SK-N-SH treated with all-trans-retinoic acid at 6 μM for 48 hours (cell line): ENCODE measurements at regions not wholly inside any gene's neighbourhood (a gene's known extent, or its start where the extent isn't known, plus 50 kb on each side); places are given as distances from the start of the nearest gene placed in this dataset.

ENCODE experiments used
- ATAC-seq: fragments of 200-7000 bp; cut with Tn5 transposase; 3 replicates; pipeline ENCODE4 v1.9.1; 2020; ENCODE audit warnings: mild to moderate bottlenecking, moderate library complexity
- ARNTL ChIP-seq: fragments of 450-650 bp; formaldehyde crosslinking; IDR thresholded peaks from 2 replicates; pipeline ENCODE4 v1.5.0; 2020; ENCODE audit warnings: low read depth, mild to moderate bottlenecking, moderate library complexity, borderline replicate concordance
- BACH2 ChIP-seq: fragments of 250-450 bp; sonication (Bioruptor Pico); IDR thresholded peaks from 2 replicates; pipeline ENCODE4 v1.9.0; 2021; ENCODE audit warnings: mild to moderate bottlenecking, borderline replicate concordance
- ESRRG ChIP-seq: fragments of 250-450 bp; sonication (Bioruptor Pico); IDR thresholded peaks from 2 replicates; pipeline ENCODE4 v1.6.1; 2021; ENCODE audit warnings: mild to moderate bottlenecking
- GLIS3 ChIP-seq: fragments of 250-450 bp; sonication (Bioruptor Pico); IDR thresholded peaks from 2 replicates; pipeline ENCODE4 v1.5.0; 2020; ENCODE audit warnings: mild to moderate bottlenecking, moderate library complexity
- ISL1 ChIP-seq: fragments of 250-450 bp; sonication (Bioruptor Pico); IDR thresholded peaks from 2 replicates; pipeline ENCODE4 v2.1.2; 2022; ENCODE audit warnings: mild to moderate bottlenecking, moderate library complexity
- OSR1 ChIP-seq: fragments of 250-450 bp; sonication (Bioruptor Pico); IDR thresholded peaks from 2 replicates; pipeline ENCODE4 v1.8.0; 2022; ENCODE audit warnings: moderate library complexity, mild to moderate bottlenecking, inconsistent platforms
- PATZ1 ChIP-seq: fragments of 250-450 bp; sonication (Bioruptor Pico); IDR thresholded peaks from 2 replicates; pipeline ENCODE4 v1.8.0; 2020; ENCODE audit warnings: mild to moderate bottlenecking, moderate library complexity, borderline replicate concordance
- POU6F1 ChIP-seq: fragments of 250-450 bp; sonication (Bioruptor Pico); IDR thresholded peaks from 2 replicates; pipeline ENCODE4 v1.8.0; 2021; ENCODE audit warnings: low read depth, mild to moderate bottlenecking, moderate library complexity, borderline replicate concordance
- PPARA ChIP-seq: fragments of 250-450 bp; sonication (Bioruptor Pico); IDR thresholded peaks from 2 replicates; pipeline ENCODE4 v1.5.0; 2020; ENCODE audit warnings: mild to moderate bottlenecking, borderline replicate concordance
- RARB ChIP-seq: fragments of 250-450 bp; sonication (Bioruptor Pico); IDR thresholded peaks from 2 replicates; pipeline ENCODE4 v1.8.0; 2021; ENCODE audit warnings: mild to moderate bottlenecking, moderate library complexity
- SNAI2 ChIP-seq: fragments of 250-450 bp; sonication (Bioruptor Pico); IDR thresholded peaks from 2 replicates; pipeline ENCODE4 v1.5.0; 2020; ENCODE audit warnings: mild to moderate bottlenecking, moderate library complexity
- TCF4 ChIP-seq: fragments of 250-450 bp; sonication (Bioruptor Pico); IDR thresholded peaks from 2 replicates; pipeline ENCODE4 v1.8.0; 2021; ENCODE audit warnings: mild to moderate bottlenecking, moderate library complexity, borderline replicate concordance
- ZC3H10 ChIP-seq: fragments of 250-450 bp; sonication (Bioruptor Pico); IDR thresholded peaks from 2 replicates; pipeline ENCODE4 v1.5.1; 2021; ENCODE audit warnings: mild to moderate bottlenecking, moderate library complexity
- ZFP3 ChIP-seq: fragments of 250-450 bp; sonication (Bioruptor Pico); IDR thresholded peaks from 2 replicates; pipeline ENCODE4 v1.5.0; 2020; ENCODE audit warnings: mild to moderate bottlenecking, moderate library complexity
- ZFP30 ChIP-seq: fragments of 450-650 bp; formaldehyde crosslinking; IDR thresholded peaks from 2 replicates; pipeline ENCODE4 v1.5.0; 2022; ENCODE audit warnings: mild to moderate bottlenecking, moderate library complexity
- ZNF565 ChIP-seq: fragments of 450-650 bp; formaldehyde crosslinking; conservative IDR thresholded peaks from 2 replicates; pipeline ENCODE4 v1.5.0; 2020; ENCODE audit warnings: low read depth, mild to moderate bottlenecking, moderate library complexity
- ZNF70 ChIP-seq: fragments of 450-650 bp; formaldehyde crosslinking; IDR thresholded peaks from 2 replicates; pipeline ENCODE4 v1.5.0; 2020; ENCODE audit warnings: mild to moderate bottlenecking, moderate library complexity
- ZNF8 ChIP-seq: fragments of 450-650 bp; formaldehyde crosslinking; IDR thresholded peaks from 2 replicates; pipeline ENCODE4 v1.5.0; 2020; ENCODE audit warnings: mild to moderate bottlenecking, moderate library complexity
- TF ChIP-seq, protein P1 (sequence below): fragments of 250-450 bp; sonication (Bioruptor Pico); IDR thresholded peaks from 2 replicates; pipeline ENCODE4 v1.5.1; 2020; ENCODE audit warnings: low read depth, mild to moderate bottlenecking, moderate library complexity
- TF ChIP-seq, protein P2 (sequence below): fragments of 250-450 bp; sonication (Bioruptor Pico); IDR thresholded peaks from 2 replicates; pipeline ENCODE4 v1.5.0; 2020; ENCODE audit warnings: mild to moderate bottlenecking, moderate library complexity

GRCh38 chr12:42985506-42985905 lies 396.0 kb upstream of the PRICKLE1 start:
- no peak for TF ChIP-seq ZC3H10 (CRISPR knock-in tag)
- TF ChIP-seq ZNF8, result no peak
- TF ChIP-seq PATZ1, result no peak
- no peak for TF ChIP-seq BACH2
- TF ChIP-seq, protein P1, sequence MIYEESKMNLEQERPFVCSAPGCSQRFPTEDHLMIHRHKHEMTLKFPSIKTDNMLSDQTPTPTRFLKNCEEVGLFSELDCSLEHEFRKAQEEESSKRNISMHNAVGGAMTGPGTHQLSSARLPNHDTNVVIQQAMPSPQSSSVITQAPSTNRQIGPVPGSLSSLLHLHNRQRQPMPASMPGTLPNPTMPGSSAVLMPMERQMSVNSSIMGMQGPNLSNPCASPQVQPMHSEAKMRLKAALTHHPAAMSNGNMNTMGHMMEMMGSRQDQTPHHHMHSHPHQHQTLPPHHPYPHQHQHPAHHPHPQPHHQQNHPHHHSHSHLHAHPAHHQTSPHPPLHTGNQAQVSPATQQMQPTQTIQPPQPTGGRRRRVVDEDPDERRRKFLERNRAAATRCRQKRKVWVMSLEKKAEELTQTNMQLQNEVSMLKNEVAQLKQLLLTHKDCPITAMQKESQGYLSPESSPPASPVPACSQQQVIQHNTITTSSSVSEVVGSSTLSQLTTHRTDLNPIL (CRISPR knock-in tag), result no peak
- TF ChIP-seq ISL1 (CRISPR knock-in tag), result no peak
- no peak for TF ChIP-seq POU6F1
- no peak for TF ChIP-seq TCF4 (CRISPR knock-in tag)
- no peak for ATAC-seq

DNA sequence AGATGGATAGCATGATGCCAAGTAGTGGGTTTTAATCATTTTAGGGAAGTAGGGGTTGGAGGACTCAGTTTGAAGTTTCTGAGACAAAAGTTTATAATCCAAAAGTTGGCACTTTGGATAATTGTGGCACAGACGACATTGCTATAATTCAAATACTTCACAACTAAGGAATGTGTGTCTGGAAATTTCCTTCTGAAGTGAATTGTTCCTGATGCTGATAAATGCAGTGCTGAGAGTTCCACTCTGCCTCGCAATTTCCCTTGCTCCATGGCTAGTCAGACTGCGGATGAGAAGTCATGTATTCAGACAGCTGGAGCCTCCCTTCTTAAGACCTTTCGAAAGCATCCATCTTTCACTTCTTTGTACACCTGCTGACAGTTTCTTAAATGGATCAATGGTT lies 393.3 kb upstream of the PRICKLE1 start:
- no peak for ATAC-seq

GRCh38 chr12:42981379-42981778 lies 391.8 kb upstream of the PRICKLE1 start:
- TF ChIP-seq, protein P2, sequence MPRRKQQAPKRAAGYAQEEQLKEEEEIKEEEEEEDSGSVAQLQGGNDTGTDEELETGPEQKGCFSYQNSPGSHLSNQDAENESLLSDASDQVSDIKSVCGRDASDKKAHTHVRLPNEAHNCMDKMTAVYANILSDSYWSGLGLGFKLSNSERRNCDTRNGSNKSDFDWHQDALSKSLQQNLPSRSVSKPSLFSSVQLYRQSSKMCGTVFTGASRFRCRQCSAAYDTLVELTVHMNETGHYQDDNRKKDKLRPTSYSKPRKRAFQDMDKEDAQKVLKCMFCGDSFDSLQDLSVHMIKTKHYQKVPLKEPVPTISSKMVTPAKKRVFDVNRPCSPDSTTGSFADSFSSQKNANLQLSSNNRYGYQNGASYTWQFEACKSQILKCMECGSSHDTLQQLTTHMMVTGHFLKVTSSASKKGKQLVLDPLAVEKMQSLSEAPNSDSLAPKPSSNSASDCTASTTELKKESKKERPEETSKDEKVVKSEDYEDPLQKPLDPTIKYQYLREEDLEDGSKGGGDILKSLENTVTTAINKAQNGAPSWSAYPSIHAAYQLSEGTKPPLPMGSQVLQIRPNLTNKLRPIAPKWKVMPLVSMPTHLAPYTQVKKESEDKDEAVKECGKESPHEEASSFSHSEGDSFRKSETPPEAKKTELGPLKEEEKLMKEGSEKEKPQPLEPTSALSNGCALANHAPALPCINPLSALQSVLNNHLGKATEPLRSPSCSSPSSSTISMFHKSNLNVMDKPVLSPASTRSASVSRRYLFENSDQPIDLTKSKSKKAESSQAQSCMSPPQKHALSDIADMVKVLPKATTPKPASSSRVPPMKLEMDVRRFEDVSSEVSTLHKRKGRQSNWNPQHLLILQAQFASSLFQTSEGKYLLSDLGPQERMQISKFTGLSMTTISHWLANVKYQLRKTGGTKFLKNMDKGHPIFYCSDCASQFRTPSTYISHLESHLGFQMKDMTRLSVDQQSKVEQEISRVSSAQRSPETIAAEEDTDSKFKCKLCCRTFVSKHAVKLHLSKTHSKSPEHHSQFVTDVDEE (CRISPR knock-in tag), result no peak
- TF ChIP-seq ZNF70, result no peak
- no peak for TF ChIP-seq ZNF8
- TF ChIP-seq, all 23 proteins: peak for 0
- ATAC-seq, result no peak

More for the DNA sequence above, 393.3 kb upstream of the PRICKLE1 start:
- TF ChIP-seq ZFP3 (CRISPR knock-in tag) (no peak), GLIS3 (0 out of 2 replicates have a peak, but pooled peaks have one; percentile 19), SNAI2 (CRISPR knock-in tag) (no peak), ISL1 (CRISPR knock-in tag) (peak; percentile 76)
- TF ChIP-seq, protein P1 (CRISPR knock-in tag), result peak; percentile 52; the same call in 1 of the 2 replicates

DNA sequence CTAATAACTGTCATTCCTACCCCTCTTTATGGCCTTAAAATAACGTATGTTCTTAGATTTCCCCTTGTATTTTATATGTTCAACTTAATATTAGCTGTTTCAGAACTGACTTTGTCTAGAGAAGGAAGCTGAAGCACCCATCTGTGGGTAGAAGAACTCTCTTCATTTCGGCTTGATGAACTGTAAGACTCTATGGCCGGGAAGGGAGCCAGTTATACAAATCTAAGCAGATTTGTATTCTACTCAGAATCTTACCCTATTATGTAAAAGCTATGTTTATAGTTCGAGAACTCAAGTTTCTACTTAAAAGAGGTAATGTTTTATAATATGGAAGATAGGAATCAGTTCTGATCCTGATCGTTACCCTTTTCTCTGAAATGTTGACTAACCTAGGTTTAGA lies 390.9 kb upstream of the PRICKLE1 start:
- TF ChIP-seq ZFP30 (CRISPR knock-in tag) (no peak), PPARA (CRISPR knock-in tag) (no peak), RARB (CRISPR knock-in tag) (no peak), PATZ1 (no peak), BACH2 (no peak), TCF4 (CRISPR knock-in tag) (no peak), SNAI2 (CRISPR knock-in tag) (no peak), ZC3H10 (CRISPR knock-in tag) (no peak), POU6F1 (no peak), ZNF8 (no peak), ZFP3 (CRISPR knock-in tag) (no peak), OSR1 (no peak), ZNF565 (no peak), ARNTL (no peak), GLIS3 (no peak), ESRRG (no peak)
- TF ChIP-seq, all 23 proteins: peak for 0
- ATAC-seq, result no peak
